GM12864 (cell line): ENCODE measurements at regions not wholly inside any gene's neighbourhood (a gene's known extent, or its start where the extent isn't known, plus 50 kb on each side); places are given as distances from the start of the nearest gene placed in this dataset.
"Not testable (repeated sequence)": the region's sequence is repeated elsewhere in the genome, so short reads cannot be mapped to it uniquely, and the experiment has no call there.

ENCODE experiments used
- DNase-seq: peaks from one replicate; pipeline ENCODE4 v3.0.0-alpha.2; 2011; ENCODE audit warnings: low read depth
- H3K4me3 ChIP-seq: 2 replicates; pipeline ENCODE4 v1.5.1; 2011; ENCODE audit warnings: mild to moderate bottlenecking, low read depth, low read length, control low read depth
- CTCF ChIP-seq: IDR thresholded peaks from 2 replicates; pipeline ENCODE4 v1.5.1; 2011; ENCODE audit warnings: low read depth, mild to moderate bottlenecking, moderate library complexity, low read length, control low read depth, inconsistent platforms; ENCODE audit errors: missing control alignments

- H3K4me3 ChIP-seq, DNase-seq: not testable (repeated sequence)
These were observed 357.3 kb upstream of the WSB1 start for GRCh38 chr17:26936645-26937044.

- not testable (repeated sequence) for H3K4me3 ChIP-seq, DNase-seq
These were observed 356.1 kb upstream of the WSB1 start for GRCh38 chr17:26937750-26938322.

- not testable (repeated sequence) for H3K4me3 ChIP-seq
These were observed 354.2 kb upstream of the WSB1 start for GRCh38 chr17:26939755-26940154.

GRCh38 chr17:26940587-26940986 lies 353.3 kb upstream of the WSB1 start:
- not testable (repeated sequence) for DNase-seq, H3K4me3 ChIP-seq

More at GRCh38 chr17:26939755-26940154, 354.2 kb upstream of the WSB1 start:
- not testable (repeated sequence) for DNase-seq

GRCh38 chr17:26962255-26963162 lies 331.4 kb upstream of the WSB1 start:
- no peak for TF ChIP-seq CTCF

GRCh38 chr17:26963163-26963503 lies 330.8 kb upstream of the WSB1 start:
- H3K4me3 ChIP-seq, result no peak overlapping the region
- no peak for DNase-seq
- TF ChIP-seq CTCF, result no peak

More at GRCh38 chr17:26962255-26963162, 331.4 kb upstream of the WSB1 start:
- H3K4me3 ChIP-seq, result no peak overlapping the region
- no peak for DNase-seq

GRCh38 chr17:26965898-26966624 lies 327.9 kb upstream of the WSB1 start:
- not testable (repeated sequence) for DNase-seq

GRCh38 chr17:26966625-26967179 lies 327.2 kb upstream of the WSB1 start:
- H3K4me3 ChIP-seq, DNase-seq: not testable (repeated sequence)

More at GRCh38 chr17:26965898-26966624, 327.9 kb upstream of the WSB1 start:
- H3K4me3 ChIP-seq, result not testable (repeated sequence)

GRCh38 chr17:26981845-26982425 lies 312.0 kb upstream of the WSB1 start:
- not testable (repeated sequence) for H3K4me3 ChIP-seq, DNase-seq

- DNase-seq, H3K4me3 ChIP-seq: not testable (repeated sequence)
These were observed 311.4 kb upstream of the WSB1 start for GRCh38 chr17:26982563-26982962.

GRCh38 chr17:26987851-26988250 lies 306.1 kb upstream of the WSB1 start:
- H3K4me3 ChIP-seq, DNase-seq: not testable (repeated sequence)

- not testable (repeated sequence) for H3K4me3 ChIP-seq
These were observed 299.3 kb upstream of the WSB1 start for GRCh38 chr17:26994648-26995047.

GRCh38 chr17:26996146-26996916 lies 297.6 kb upstream of the WSB1 start:
- DNase-seq, H3K4me3 ChIP-seq: not testable (repeated sequence)

More at GRCh38 chr17:26994648-26995047, 299.3 kb upstream of the WSB1 start:
- DNase-seq, result not testable (repeated sequence)

- DNase-seq, H3K4me3 ChIP-seq: not testable (repeated sequence)
These were observed 286.0 kb upstream of the WSB1 start for GRCh38 chr17:27007734-27008531.
